Activated CD4-positive, CD25-positive, alpha-beta regulatory T cell treated with anti-CD3 and anti-CD28 coated beads, Interleukin-2, amount 50 U/mL, for 16 hours (primary cell): ENCODE measurements at regions not wholly inside any gene's neighbourhood (a gene's known extent, or its start where the extent isn't known, plus 50 kb on each side); places are given as distances from the start of the nearest gene placed in this dataset.
"Not testable (repeated sequence)": the region's sequence is repeated elsewhere in the genome, so short reads cannot be mapped to it uniquely, and the experiment has no call there.

Source experiments
- DNase-seq: peaks from one replicate; pipeline ENCODE4 v3.0.0-alpha.2; 2020; ENCODE audit warnings: low read depth, low spot score

DNA sequence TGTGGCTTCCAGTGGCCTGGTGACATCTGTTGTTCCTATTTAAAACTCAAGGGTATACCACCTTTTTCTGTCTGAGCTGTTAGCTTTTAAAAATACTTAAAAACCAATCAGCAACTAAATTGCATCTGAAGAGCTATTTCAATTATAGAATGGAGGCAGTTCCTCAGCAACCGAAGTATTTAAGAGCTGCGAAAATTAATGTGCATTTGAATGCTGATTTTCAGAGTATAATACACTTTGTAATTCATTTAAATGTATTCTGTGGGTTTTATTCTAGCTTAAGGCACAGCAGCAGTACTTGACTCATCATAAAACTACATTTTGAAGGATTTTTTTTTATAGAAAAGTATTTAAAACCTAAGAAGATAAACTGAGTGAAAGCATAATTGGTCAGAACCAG, 404.9 kb upstream of the PRKCQ start:
- no peak for DNase-seq

DNA sequence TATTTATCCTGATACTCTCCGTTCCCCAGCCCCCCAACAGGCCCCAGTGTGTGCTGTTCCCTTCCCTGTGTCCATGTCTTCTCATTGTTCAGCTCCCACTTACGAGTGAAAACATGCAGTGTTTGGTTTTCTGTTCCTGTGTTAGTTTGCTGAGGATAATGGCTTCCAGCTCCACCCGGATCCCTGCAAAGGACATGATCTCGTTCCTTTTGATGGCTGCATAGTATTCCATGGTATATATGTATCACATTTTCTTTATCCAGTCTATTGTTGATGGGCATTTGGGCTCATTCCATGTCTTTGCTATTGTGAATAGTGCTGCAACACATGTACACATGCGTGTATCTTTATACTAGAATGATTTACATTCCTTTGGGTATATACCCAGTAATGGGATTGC, 403.9 kb upstream of the PRKCQ start:
- DNase-seq, result not testable (repeated sequence)

DNA sequence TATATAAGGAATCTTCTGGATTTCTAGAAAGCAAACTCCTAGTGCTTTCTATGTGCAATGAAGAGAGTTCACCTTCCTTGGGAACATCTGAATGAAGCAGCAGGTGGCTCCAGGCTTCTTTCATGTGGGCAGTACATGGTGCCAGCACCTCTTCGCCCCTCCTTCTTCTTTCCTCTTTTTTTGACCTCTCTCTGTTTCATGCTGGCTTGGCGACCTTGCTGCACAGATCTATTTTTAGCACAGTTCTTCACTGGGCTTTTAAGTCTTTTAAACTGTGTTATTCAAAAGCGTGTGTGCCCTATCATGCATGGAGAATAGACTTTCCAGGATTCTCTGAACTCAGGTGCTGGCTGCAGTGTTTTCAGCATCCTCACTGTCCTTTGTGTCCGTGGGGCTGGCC, 400.3 kb upstream of the PRKCQ start:
- DNase-seq, result no peak

DNA sequence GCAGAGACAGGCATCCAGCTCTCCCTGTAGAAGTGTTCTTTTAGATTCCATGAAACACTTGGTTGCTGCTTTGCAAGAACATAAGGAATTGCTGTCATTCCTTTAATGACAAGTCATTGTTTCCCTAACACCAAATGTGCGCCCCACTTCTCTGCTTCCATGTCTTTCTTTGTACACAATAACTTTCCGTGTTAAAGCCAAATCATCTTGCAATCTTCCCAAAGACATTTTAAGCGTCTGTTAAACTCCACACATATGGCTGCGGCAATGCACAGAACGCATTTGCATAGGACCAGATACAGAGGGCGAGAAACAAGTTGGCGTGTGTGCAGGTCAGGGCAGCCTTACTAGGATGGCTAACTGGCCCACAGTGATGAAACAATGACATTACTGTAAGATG, 399.3 kb upstream of the PRKCQ start:
- DNase-seq, result no peak

DNA sequence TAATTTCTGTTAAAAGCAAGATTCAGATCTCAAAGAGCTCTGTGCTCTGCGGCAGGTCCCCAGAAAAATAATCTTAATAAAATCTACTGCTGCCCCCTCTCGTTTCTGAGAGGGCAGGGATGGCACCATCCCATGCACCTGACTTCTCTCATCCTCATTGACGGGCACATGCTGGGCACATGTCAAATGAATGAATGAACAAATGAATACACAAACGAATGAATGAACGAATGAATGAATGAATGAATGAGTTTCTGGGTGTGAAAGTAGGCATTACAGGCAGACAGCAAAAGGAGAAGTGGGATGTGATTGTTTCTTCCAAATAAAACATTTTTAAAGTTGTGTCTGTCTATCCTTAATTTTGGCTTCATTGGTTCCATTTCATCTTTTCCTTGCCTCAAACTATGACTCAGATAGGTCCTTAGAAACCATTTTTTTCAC, 398.1 kb upstream of the PRKCQ start:
- DNase-seq, result no peak

DNA sequence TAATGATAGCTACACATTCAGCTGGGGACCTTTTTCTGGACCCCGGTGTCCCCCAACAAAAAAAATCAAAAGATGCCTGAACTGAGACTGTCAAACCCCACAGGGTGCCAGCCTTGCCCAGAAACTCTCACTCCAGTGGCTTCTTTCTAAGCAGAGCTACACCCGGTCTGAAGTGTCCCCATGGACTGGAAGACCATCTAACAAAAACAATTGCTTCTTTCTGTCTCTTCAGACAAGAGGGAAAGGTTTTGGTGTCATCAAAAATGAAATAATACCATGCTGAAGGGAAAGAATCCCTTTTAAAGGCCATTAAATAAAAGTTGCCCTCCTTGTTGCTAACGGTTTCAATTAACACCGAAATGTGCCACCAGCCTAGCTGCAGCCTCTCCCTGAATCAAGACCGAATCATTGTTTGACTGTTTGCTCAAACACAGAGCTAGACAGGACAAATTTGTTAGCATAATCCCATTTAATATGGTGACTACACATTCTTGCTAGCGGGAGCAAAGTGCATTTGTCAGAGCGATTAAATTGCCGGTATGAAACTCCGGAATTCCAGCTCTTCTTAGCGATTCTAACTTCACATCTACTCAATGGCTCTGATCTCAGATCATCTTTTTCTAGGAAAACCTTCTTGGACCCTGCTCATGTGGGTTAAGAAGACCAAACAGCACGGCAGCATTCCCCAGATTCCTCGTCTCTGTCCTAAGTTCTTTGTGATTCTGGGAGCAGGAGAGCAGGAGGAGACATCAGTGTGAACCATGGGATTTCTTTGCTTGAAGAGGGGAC, 397.5 kb upstream of the PRKCQ start:
- DNase-seq, result no peak

DNA sequence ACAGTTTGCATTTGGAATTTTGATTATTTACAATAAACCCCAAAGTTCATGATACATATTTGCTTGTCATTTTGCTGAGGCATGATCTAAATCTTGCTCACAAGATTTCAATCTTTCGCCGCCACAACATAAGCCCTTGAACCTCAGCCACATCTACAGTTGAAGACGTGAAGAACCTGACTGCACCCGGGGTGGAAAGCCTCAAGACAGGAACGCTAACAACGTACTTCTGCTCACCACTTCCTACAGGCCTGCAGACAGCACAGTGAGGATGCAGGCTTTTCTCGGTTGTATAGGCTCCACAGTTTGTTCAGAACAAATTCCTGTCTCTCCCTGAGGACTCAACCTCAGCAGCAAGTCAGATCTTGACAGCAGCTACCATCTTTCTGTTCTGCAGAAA, 393.8 kb upstream of the PRKCQ start:
- DNase-seq, result no peak

DNA sequence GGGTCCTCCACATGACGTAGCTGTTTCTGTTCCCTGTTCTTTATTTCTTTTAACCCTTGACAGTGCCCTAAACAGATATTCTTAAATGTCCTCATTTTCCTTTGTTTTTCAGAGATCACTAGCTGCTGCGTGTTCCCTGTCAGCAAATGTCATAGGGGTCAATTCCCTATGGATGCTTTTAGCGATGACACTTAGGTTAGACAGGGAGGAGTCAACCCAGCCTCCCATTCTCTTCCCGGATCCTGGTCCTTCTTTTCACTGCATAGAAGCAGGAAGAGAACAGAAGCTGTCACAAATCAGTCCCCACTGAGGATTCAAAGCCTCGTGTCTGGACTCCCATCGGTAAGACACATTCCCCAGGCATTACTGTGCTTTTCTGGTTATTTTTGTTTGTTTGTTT, 392.1 kb upstream of the PRKCQ start:
- no peak for DNase-seq

DNA sequence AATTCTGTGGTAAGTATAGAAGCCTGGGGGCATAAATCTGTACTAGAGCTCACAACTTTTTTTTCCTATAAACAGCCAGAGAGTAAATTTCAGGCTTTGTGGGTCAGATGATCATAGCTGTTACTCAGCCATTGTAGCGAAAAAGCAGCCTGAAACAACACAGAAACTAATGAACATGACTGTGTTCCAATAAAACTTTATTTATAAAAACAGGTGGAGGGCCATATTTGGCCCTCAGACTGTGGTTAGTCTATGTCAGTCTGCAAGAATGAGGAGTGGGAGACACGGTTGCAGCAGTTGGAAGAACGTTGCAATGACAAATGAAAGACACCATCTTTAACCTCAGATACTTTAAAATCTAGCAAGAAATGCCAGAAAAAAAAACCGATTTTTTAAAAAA, 389.6 kb upstream of the PRKCQ start:
- DNase-seq, result no peak

DNA sequence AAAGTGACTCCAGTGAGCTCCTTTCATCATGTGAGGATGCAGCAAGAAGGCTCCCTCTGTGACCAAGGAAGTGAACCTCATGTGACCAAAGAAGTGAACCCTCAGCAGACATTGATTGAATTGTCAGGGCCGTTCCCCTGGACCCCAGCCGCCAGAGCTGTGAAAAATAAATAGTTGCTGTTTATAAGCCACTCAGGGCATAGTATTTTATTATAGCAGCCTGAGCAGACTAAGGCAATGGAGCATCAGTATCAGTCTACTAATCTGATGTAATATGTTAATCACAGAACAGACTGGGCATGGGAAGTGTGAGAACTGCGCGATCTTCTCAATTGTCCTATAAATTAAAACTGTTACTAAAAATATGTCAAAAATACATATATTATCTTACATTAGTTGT, 384.5 kb upstream of the PRKCQ start:
- DNase-seq, result no peak

DNA sequence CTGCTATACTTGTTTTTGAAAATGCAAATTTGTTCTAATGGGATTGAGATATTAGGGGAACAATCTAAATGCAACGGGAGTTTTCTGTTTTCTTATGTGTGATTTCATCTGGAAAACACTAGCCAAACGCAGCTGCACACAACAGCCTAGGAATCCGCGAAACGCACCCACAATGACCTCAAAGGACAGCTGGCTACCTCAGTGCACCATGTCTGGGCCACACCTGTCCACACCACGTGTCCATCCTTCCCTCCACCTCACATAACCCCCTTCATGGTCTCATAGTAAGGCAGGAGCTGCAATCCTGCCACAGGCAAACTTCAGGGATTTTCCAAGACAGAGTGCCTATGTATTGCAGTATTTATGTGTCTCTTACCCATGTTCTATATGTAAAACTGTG, 382.5 kb upstream of the PRKCQ start:
- no peak for DNase-seq

DNA sequence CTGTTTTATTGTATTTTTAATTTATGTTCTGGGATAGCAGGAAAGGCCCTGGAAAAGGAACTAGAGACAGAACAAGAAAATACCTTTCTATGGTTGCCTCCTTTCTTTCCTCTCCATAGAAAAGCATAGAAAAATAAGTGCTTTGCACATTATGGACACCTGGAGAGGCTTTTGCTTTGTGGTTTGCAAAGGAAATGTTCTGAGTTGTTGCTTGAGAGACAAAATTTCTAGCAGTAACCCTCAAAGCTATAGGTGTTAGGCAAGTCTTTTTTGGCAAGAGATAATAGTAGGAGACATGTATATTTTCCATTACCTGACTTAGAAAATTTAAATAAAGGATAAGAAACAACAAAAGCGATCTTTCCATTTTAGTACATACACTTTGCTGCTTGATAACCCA, 378.6 kb upstream of the PRKCQ start:
- DNase-seq, result no peak

DNA sequence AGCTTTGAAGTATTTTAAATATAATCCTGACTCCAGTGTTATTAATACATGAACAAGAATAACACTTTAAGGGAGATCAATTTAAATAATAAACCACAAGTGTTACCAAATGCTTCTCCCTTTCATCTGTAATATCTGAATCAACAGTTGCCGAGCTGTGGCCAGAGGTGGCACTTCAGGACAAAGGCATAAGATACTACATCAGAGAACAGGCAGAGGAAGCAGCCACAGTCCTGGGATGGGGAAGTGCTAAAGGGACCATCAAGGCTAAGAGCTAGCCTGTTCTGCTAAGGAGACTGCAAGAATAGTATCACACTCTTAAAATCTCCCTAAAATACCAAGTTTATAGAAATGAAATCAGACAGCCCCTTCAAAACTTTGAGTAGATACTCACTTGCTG, 378.2 kb upstream of the PRKCQ start:
- DNase-seq, result no peak

DNA sequence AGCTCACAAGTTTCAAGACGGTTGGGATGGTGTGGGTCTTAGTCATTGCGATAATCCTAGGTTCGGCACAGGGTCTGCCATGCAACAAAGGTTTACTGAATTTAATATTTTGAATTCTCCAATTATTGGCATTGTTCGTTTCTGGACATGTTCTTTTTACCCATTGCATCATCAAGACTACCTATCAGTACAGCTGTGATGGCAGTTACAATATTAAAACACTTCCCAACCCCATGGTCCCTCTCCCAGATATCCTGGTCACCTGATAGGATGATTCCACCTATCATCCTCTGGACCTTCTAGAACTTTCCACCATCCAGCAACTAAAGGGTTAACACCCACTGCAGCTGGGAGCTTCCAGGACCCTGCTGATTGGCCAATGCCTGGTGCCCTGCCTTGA, 377.8 kb upstream of the PRKCQ start:
- no peak for DNase-seq

DNA sequence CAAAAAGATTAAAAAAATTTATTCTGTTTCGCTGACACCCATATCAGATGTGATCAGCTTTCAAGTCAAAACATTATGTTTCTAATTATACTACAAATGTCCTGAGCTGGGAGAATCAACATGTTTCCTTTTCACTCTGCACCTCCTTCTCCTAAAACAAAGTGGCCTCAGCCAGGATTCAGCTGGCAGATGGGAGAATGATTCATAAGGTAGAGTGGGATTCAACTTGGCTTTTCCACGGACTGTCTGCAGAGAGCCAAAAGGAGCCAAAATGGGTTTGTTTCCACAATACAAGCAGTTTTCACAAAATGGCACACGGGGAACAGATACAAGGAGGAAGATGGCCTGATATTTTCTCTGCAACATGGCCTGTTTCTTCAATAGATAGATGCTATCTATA, 376.5 kb upstream of the PRKCQ start:
- no peak for DNase-seq

DNA sequence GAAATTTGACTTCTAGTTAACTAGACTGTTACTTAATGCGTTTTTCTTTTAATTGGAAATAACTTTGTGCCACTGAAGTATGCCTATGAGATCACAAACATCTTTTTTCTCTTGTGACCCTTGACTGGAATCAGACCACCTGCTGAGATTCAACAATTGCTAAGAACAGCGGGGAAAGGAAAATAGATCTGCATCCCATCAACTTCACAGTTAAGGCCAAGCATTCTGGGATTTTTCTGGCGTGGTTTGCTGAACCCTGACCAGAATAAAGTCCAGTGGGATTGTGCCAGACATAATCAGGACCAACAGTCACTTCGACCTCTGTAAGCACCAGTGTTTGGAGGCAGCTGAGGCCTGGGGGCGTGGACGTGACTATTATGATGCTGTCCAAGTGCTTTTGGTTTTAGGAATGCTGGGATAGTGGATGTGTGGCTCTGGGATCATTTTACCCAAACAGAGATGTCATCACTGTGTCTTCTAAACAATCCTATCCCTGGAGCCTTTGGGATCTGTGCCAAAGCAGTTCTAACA, 373.3 kb upstream of the PRKCQ start:
- DNase-seq, result no peak

DNA sequence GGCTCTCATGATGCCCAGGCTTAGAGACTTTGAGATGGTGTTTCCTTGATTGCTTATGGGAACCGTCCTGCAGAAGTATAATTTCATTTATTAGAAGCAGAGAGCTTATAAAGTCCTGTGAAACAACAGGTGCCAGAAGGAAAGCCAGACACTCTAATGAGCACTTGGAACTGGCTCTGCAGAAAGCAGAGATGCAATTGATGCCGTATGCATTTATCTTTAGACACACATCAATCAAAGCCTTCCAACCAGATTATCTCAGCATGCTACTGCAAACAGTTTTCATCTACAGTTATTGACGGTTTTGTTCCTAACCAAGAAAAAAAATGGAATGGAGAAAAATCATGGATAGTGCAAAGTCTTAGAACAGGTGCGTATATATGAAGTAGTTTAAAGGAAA, 371.7 kb upstream of the PRKCQ start:
- DNase-seq, result no peak

DNA sequence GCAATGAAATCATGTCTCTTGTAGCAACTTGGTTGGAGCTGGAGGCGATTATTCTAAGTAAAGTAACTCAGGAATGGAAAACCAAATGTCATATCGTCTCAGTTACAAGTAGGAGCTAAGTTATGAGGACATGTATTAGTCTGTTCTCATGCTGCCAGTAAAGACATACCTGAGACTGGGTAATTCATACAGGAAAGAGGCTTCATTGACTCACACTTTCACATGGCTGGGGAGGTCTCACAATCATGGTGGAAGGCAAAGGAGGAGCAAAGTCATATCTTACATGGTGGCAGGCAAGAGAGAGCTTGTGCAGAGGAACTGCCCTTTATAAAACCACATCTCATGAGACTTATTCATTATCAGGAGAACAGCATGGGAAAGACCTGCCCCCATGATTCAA, 370.1 kb upstream of the PRKCQ start:
- DNase-seq, result no peak

DNA sequence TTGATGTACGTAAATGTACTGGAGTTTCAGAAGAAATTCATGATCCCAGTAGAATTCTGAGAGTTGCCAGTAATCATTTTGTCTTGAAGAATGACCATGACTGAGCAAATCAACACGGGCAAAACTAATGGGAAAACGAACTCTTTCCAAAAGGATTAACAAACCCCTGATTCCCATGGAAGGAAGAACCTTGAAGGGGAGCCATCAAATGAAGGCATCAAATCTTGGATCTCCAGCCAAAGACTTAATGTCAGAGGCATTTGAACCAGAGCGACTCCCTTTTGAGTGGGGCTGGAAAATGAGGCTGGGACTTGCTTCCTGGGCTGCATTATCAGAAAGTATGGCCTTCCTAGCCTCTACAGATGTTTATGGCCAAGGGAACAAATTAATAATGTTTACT, 364.4 kb upstream of the PRKCQ start:
- no peak for DNase-seq

DNA sequence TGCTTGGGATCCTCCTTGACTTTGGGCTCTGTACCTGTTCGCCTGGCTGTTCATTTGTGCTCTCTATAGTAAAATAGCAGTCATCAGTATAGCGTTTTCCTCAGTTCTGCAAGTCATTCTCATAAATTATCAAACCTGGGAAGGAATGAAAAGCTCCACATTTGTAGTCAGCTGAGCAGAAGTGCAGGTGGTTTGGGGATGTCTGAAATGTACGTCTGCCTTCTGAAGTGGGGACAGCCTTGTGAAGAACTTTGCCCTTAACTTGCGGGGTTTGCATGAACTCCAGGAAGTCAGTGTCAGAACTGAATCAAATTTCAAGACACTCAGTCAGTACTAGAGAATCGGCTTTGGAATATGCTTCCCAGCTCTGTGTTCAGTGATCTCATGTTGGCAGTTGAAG, 358.3 kb upstream of the PRKCQ start:
- DNase-seq, result no peak

DNA sequence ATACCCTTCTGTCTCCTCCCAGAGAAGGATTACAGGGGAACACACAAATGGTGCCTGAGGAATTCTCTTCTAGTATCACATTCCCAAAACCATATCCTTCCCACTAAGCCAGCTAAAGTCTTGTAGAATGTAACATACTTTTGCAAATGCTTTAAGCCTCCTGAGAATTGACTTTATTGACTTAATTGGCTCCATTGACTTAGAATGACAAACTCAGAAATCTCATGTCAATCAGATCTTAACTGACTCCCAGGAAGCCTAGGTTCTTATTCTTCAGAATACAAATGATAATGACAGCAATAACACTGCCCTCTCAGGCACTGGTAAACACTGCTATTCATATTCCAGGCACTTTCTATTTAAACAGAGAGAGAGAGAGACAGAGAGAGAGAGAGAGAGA, 356.9 kb upstream of the PRKCQ start:
- no peak for DNase-seq

DNA sequence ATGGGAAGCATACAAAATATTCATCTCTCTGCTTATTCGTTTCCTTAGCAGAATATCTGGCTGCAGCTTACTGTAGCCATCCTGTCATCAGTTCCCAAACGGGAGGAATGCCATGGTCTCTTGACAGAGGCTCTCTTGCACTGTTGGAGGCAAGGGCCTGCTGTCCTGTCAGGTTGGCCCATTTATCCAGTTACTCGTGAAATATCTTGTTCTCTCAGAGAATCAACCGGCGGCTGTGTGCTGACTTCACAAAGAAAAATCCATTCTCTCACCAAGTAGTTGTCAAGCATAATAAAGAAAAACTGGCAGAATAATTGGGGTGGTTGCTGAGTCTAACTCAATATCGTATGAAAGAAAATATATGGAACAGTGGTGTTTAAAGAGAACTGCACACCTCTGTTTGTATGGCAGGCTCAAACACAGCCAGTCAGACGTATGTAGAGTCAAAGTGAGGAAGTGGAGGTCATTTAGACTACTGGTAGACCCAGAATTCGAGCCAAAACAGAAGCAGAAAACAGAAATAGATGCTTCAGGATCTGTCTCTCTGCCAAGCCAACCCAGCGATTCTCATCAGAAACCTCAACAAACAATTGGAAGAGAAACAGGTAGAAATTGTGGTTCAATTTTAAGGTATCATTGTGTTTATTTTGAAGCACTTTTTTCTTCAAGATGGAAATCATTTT, 349.2 kb upstream of the PRKCQ start:
- no peak for DNase-seq

DNA sequence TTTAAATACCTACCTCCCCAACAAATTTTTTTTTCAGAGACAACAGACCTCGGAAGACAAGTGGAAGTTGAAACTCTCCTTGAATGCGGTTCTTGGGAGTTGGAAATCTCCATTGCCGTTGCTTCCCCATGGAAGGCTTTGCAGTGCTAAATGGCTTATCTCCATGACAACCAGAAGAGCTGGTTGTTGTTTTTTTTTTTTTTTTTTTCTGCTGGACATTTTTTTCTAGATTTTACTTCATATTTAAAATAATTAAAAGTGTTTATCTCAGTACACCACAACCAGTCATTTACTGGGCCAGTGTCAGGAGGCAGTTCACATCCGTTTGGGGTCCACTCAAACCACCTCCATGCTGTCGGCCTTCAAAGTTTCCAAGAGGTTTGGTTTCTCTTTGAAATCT, 348.5 kb upstream of the PRKCQ start:
- no peak for DNase-seq
